ENCODE measurements at regions not wholly inside any gene's neighbourhood (a gene's known extent, or its start where the extent isn't known, plus 50 kb on each side); places are given as distances from the start of the nearest gene placed in this dataset.
"Not testable (repeated sequence)": the region's sequence is repeated elsewhere in the genome, so short reads cannot be mapped to it uniquely, and the experiment has no call there.

- DNase-seq (ENCODE audit: low spot score), result no peak
These were observed 153.3 kb upstream of the SVIL start for GRCh38 chr10:29788113-29788512.

DNA sequence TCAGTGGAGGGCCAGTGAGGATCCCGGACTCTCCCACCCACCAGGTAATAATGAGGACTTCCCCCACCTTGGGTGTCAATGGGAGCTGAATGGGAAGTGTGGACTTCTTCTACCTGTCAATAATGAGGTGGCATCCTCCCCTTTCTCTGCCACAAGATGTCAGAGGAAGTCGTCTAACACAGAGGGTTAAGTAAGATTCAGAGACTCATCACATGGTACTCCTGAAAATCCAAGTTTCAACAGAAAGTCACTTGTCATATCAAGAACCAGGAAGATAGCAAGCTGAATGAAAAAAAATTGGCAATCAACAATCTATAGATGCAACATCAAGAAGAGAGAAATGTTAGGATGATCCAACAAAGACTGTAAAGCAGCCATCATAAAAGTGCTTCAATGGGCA, 150.9 kb upstream of the SVIL start:
- DNase-seq (ENCODE audit: low spot score), result no peak

GRCh38 chr10:29784175-29784773, 149.5 kb upstream of the SVIL start:
- no peak for DNase-seq (ENCODE audit: low spot score)

DNA sequence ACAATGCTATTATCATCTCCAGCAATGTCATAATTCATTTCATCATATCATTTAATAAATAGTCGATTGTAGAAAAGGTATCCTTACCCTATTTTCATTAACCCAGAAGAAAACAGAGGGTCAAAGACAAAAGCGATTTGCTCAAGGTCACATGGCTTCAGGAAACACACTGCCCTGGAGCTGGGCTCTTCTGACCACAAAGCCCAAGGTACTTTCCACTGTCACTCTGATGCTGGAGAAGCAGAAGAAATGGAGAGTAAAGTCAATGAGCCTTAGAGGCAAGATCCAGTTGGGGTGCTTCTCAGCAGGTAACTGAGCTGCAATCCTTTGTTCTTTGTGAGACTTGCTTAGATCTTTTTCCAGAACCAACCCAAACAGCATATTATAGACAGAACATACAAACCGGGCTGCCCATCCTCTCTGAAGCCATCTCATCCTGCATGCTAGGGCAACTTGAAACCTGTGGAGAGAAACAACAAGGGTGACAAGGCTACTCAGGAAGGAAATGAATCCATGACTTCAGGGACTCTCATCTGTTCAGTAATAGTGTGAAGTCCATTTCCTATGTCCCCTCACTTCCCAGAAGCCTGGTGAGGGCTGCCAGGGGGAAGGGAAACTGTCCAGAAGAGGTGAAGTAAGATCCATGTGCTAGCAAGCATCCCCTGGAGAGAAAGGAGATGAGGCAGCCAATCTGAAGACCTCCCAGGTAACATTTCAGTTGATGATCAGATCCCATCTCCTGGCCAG, 148.6 kb upstream of the SVIL start:
- DNase-seq (ENCODE audit: low spot score), result no peak

DNA sequence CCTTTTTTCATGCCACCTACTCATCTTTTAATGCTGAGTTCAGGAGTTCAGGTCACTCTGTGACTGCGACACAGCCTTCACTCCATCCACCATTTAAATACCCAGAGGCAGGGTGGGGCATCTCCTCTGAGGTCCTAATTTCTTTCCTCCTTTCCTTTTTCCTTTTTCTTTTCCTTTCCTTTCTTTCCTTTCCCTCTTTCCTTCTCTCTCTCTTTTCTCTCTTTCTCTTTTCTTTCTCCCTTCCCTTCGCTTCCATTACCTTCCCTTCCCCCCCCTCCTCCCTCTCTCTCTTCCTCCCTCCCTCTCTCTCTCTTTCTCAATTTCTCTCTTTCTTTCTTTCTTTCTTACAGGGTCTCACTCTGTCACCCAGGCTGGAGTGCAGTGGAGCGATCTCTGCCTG, 145.9 kb upstream of the SVIL start:
- DNase-seq (ENCODE audit: low spot score), result no peak

DNA sequence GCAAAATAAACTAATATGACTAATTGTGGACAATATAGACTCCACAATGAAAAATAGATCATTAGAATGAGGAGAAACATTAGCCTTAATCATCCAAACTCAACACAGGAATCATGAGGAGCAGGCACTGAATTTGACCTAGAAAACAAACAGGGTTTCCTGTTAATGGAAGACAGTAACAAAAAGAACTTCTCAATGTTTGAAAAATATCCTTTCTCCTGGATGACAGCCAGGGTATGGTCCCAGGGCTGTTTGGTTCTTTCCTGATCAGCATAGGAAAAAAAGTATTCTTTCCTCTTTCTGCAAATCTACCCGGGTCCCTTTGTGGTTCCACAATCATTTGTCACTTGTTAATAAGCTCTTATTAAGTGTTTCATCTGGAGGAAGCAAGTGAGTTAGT, 145.3 kb upstream of the SVIL start:
- DNase-seq (ENCODE audit: low spot score), result no peak

- DNase-seq (ENCODE audit: low spot score), result no peak
These were observed 141.5 kb upstream of the SVIL start for GRCh38 chr10:29776246-29776645.

DNA sequence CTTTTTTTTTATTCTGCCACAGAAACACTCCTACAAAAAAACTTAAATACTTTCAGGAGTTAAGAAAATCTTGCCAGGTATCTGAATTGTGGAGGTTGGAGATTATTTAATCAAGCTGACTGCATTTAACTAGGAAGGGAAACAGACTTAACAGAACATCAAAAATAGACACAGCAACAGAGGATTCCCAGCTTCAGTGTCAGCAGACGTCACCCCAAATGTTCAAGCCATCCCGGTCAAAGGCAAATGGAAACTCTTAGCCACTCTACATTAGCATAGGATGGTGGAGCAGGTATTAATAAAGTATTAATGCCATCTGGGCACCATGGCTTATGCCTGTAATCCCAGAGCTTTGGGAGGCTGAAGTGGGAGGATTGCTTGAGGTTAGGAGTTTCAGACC, 139.7 kb upstream of the SVIL start:
- no peak for DNase-seq (ENCODE audit: low spot score)

DNA sequence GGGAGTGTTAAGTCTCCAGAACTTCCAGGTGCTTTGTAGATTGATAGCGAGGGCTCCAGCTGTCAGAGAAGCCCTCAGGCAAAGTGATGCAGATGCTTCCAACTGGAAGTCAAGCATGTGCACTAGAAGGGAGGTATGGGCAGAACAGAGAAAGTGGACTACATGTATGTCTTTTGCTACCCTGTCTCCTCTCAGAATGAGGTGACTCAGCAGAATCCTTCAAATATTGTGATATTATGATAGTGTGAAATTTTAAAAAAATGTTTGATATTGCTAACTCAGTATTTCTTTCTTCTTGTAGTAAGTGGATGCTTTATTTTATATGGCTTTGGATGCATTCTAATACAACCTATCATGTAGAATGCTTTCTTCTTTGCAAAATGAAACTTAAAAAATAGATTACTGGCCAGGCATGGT, 138.9 kb upstream of the SVIL start:
- no peak for DNase-seq (ENCODE audit: low spot score)

DNA sequence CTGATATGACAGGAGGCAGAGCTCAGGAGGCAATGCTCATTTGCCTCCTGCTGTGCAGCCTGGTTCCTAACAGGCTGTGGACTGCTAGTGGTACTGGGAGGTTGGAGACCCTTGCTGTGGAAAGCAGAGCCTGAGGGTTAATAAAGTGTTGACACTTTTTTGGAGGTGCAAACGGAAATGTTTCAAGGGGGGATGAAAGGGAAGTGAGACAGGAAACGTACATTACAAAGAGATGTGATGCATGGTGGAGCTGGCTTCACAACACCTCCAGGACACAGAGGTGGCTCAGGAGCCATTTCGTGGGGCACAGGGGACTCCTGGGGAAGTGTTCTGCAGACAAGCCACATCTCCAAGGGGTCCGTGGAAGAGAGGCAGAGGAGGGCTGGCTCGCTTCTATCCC, 137.6 kb upstream of the SVIL start:
- no peak for DNase-seq (ENCODE audit: low spot score)

- no peak for DNase-seq (ENCODE audit: low spot score)
These were observed 136.6 kb upstream of the SVIL start for GRCh38 chr10:29771376-29771775.

- not testable (repeated sequence) for DNase-seq (ENCODE audit: low spot score)
These were observed 134.5 kb upstream of the SVIL start for GRCh38 chr10:29769277-29769676.

- DNase-seq (ENCODE audit: low spot score), result no peak
These were observed 133.2 kb upstream of the SVIL start for GRCh38 chr10:29767968-29768367.

- DNase-seq (ENCODE audit: low spot score), result no peak
These were observed 132.0 kb upstream of the SVIL start for GRCh38 chr10:29766753-29767152.

GRCh38 chr10:29765330-29765729, 130.6 kb upstream of the SVIL start:
- no peak for DNase-seq (ENCODE audit: low spot score)

GRCh38 chr10:29763396-29763795, 128.6 kb upstream of the SVIL start:
- DNase-seq (ENCODE audit: low spot score), result no peak

- no peak for DNase-seq (ENCODE audit: low spot score)
These were observed 127.1 kb upstream of the SVIL start for GRCh38 chr10:29761916-29762315.

DNA sequence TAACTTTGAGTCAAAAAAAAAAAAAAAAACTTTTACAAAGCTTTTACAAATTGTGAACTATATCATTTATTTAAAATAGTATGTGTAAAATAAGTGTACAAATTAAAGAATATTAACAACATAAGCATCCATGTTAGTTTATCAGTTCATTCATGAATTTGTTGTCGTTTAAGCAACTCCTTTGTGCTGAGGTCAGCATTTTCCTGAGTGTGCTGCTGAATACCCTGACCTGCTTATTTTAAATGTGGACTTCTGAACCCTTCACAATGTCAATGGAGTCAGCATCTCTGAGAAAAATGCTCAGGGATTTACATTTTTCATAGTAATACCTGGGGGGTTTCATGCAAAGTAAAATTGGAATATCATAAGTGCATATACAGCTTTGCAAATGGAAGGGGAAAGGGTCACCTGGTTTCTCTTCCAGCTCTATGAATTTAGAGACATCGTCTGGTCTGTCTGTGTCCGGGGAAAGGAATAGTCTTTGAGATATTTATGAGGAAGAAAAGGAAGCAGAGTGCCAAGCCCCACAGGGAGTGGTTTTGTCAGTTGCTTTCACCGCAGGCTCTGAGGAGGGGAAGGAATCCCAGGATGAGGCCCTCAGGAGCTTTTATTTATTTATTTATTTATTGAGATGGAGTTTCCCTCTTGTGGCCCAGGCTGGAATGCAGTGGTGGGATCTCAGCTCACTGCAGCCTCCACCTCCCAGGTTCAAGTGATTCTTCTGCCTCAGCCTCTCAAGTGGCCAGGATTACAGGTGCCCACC, 125.5 kb upstream of the SVIL start:
- no peak for DNase-seq (ENCODE audit: low spot score)

DNA sequence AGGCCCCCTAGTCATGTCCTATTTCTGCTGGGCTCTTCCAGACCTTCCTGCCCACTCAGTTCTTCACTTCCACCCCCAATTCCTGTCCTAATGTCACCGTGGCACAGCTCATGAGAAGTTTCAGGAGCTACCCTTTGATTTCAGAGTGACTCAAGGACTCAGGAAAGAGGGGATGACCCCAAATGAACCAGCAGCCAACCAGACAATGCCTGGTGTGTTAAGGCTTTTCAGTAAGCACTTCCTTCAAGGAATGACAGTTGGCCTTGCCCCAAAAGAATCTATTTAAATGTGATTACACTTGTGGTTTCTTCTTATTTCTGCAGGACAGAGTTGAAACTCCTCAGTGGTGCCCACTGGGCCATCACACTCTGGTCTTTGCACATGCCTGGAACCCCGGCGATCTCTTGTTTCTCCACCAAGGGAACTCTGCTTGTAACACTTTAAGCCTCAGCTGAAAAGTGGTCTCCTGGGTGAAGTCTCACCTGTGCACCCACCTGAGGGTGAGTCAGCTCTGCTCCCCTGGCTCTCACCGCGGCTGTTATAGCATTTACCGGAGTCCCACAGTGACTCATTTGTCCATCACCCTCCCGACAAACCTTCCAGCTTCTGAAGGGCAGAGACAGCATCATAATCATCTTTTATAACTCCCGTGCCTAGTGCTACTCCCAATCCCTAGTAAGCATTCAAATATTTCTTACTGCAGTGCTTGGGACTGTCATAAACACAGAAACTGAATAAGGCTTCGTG, 123.0 kb upstream of the SVIL start:
- DNase-seq (ENCODE audit: low spot score), result no peak

GRCh38 chr10:29756451-29756850, 121.7 kb upstream of the SVIL start:
- DNase-seq (ENCODE audit: low spot score), result no peak

DNA sequence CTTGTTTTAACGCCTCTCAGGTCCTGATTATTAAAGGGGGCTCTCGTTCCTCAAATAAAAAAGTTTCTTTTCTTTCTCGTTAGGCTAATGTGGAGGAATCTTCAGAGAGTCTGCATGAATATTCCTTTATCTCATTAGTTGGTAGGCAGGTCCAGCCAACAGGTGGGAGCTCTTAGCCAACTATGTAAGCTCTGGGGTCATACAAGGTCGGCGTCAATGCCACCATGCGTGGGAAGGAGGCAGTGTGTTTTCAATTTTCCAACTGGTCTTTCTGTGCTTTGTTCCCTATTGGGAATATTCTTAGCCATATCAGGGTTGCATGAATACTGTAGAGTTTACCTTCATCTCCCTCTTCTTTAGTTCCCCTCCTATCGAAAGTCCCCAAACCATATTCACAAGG, 118.5 kb upstream of the SVIL start:
- no peak for DNase-seq (ENCODE audit: low spot score)

GRCh38 chr10:29751684-29752083, 116.9 kb upstream of the SVIL start:
- no peak for DNase-seq (ENCODE audit: low spot score)

DNA sequence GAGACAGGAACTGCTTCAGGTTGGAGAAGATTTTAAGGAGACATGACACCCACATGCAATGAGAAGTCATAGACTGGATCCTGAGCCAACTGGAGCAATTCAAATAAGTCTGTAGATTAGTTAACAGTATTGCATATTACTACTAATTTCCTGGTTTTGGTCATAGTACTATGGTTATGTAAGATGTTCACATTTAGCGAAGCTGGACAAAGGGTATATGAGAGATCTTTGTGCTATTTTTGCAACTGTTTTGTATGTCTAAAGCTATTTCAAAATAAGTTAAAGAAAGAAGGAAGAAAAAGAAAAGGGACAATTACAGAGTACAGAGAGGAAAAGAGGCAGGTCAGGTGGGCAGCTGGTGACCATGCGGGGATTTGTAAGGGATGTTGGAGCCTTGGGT, 116.5 kb upstream of the SVIL start:
- DNase-seq (ENCODE audit: low spot score), result no peak

All from NAMALWA (cell line).